BJ (cell line): ENCODE measurements at regions not wholly inside any gene's neighbourhood (a gene's known extent, or its start where the extent isn't known, plus 50 kb on each side); places are given as distances from the start of the nearest gene placed in this dataset.

Experiments used
- CTCF ChIA-PET: fragments of 350-600 bp; formaldehyde crosslinking; extraction: SDS; loops from one replicate; lab custom pipeline; 2021; ENCODE audit warnings: antibody characterized with exemption, inconsistent platforms; lab: Yijun Ruan, JAX
- POLR2A ChIA-PET: fragments of 300-600 bp; sonication (Branson Sonifier 250); formaldehyde crosslinking; extraction: SDS; loops from one replicate; lab custom pipeline; 2021; ENCODE audit warnings: antibody characterized with exemption; lab: Charles Lee
- DNase-seq: peaks from one replicate; pipeline ENCODE4 v3.0.0-alpha.2; 2011; ENCODE audit warnings: low read depth
- H3K27me3 ChIP-seq: 2 replicates; pipeline ENCODE4 v1.6.0; 2011; ENCODE audit warnings: low read length; ENCODE audit not compliant: control insufficient read depth, insufficient read depth
- H3K36me3 ChIP-seq: 2 replicates; pipeline ENCODE4 v1.5.1; 2011; ENCODE audit warnings: low read length; ENCODE audit not compliant: control insufficient read depth, insufficient read depth
- H3K4me3 ChIP-seq: 2 replicates; pipeline ENCODE4 v1.5.1; 2011; ENCODE audit warnings: low read depth, mild to moderate bottlenecking, control low read depth, low read length
- CTCF ChIP-seq: IDR thresholded peaks from 2 replicates; pipeline ENCODE4 v1.5.1; 2011; ENCODE audit warnings: low read depth, mild to moderate bottlenecking, control low read depth, inconsistent platforms, low read length, moderate library complexity; ENCODE audit not compliant: insufficient read depth

GRCh38 chr4:34790131-34790530 lies 1454.2 kb downstream of the ARAP2 start:
- ChIA-PET CTCF (no interaction called here), POLR2A (no interaction called here)
- no peak for TF ChIP-seq CTCF
- Histone ChIP-seq H3K36me3 (no peaks in the 10 kb centered on the region), H3K4me3 (no peak overlapping the region), H3K27me3 (no peaks in the 10 kb centered on the region)
- no peak for DNase-seq

- H3K36me3 ChIP-seq: no peaks in the 10 kb centered on the region
These were observed 1453.1 kb downstream of the ARAP2 start for GRCh38 chr4:34791209-34791608.

GRCh38 chr4:34800953-34801352 lies 1443.4 kb downstream of the ARAP2 start:
- POLR2A ChIA-PET: no interaction called here
- no peak for DNase-seq
- CTCF ChIA-PET: no interaction called here

More at GRCh38 chr4:34791209-34791608, 1453.1 kb downstream of the ARAP2 start:
- CTCF ChIA-PET: no interaction called here
- DNase-seq: no peak
- Histone ChIP-seq H3K27me3 (no peaks in the 10 kb centered on the region), H3K4me3 (no peak overlapping the region)
- POLR2A ChIA-PET: no interaction called here
- TF ChIP-seq CTCF: no peak

GRCh38 chr4:34814266-34814665 lies 1430.0 kb downstream of the ARAP2 start:
- Histone ChIP-seq H3K4me3 (no peak overlapping the region), H3K36me3 (no peaks in the 10 kb centered on the region), H3K27me3 (no peaks in the 10 kb centered on the region)
- ChIA-PET CTCF (no interaction called here), POLR2A (no interaction called here)
- peak; percentile 4 for DNase-seq
- no peak for TF ChIP-seq CTCF

More at GRCh38 chr4:34800953-34801352, 1443.4 kb downstream of the ARAP2 start:
- TF ChIP-seq CTCF: no peak
- no peak overlapping the region for H3K4me3 ChIP-seq
- H3K27me3 ChIP-seq: no peaks in the 10 kb centered on the region
- no peaks in the 10 kb centered on the region for H3K36me3 ChIP-seq

GRCh38 chr4:34824515-34824914 lies 1419.8 kb downstream of the ARAP2 start:
- Histone ChIP-seq H3K27me3 (no peaks in the 10 kb centered on the region), H3K4me3 (no peak overlapping the region), H3K36me3 (no peaks in the 10 kb centered on the region)
- no peak for DNase-seq
- no peak for TF ChIP-seq CTCF
- ChIA-PET POLR2A (no interaction called here), CTCF (no interaction called here)
